T47D (cell line): ENCODE measurements at regions not wholly inside any gene's neighbourhood (a gene's known extent, or its start where the extent isn't known, plus 50 kb on each side); places are given as distances from the start of the nearest gene placed in this dataset.

Experiments used
- DNase-seq, 2 experiments: peaks; one replicate each; pipeline versions ENCODE4 v3.0.0 to v3.0.0-alpha.2; 2011 to 2012; ENCODE audit warnings: low read depth in 1 of 2, low spot score in 1 of 2
- JUND ChIP-seq: IDR thresholded peaks from 2 replicates; pipeline ENCODE4 v1.6.1; 2012; ENCODE audit warnings: low read depth
- in situ Hi-C: cut with HindIII; loops from 2 replicates; pipeline ENCODE4 v1.10.0; 2016; ENCODE audit warnings: low sequenced_read_pairs, low pct_unique_long_range_greater_than_20kb

DNA sequence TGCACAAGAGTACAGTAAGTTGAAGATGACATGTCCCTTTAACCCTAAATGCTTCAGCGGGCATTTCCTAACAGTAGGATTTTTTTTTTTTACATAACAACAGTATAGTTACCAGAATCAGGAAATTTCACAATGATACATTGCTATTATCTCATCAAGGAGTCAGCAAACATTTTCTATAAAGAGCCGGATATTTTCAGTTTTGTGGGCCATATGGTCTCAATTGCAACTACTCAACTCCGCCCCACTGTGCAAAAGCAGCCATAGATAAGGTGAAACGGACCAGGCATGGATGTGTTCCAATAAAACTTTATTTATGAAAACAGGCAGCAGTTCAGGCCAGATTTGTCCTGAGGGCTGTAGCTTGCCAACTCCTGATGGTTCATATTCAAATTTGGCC is 130.6 kb downstream of the SMAD6 start:
- DNase-seq = no peak
- in situ Hi-C loops = no loop called here
- no peak for TF ChIP-seq JUND

DNA sequence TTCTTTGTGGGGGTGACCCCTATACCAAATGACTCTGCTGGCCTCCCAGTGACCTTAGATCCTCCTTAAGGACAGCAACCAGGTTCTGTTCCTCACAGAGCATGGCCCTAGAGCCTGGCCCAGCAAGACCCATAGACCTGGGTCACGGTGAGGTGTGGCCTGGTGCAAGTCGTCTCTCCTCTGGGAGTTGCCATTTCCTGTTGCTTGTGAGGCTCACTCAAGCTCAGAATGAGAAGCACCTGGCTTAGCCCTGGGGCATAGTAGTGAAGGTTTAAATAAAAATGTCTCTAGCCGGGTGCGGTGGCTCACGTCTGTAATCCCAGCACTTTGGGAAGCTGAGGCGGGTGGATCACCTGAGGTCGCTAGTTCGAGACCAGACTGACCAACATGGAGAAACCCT is 131.3 kb downstream of the SMAD6 start:
- no peak for DNase-seq
- in situ Hi-C loops = no loop called here
- TF ChIP-seq JUND = no peak

DNA sequence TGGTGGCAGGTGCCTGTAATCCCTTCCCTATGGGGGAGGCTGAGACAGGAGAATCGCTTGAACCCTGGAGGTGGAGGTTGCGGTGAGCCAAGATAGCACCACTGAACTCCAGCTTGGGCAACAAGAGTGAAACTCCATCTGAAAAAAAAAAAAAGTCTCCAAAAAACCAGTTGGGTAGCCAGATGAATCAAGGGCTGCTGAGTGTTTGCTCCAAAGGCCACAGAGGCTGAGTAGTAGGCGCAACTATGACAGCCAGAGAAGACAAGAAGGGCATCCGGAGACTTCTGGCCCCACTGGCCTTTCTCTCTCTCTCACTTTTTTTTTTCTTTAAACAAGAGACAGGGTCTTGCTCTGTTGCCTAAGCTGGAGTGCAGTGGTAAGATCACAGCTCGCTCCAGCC is 131.8 kb downstream of the SMAD6 start:
- no peak for DNase-seq
- TF ChIP-seq JUND = no peak
- in situ Hi-C loops = no loop called here

DNA sequence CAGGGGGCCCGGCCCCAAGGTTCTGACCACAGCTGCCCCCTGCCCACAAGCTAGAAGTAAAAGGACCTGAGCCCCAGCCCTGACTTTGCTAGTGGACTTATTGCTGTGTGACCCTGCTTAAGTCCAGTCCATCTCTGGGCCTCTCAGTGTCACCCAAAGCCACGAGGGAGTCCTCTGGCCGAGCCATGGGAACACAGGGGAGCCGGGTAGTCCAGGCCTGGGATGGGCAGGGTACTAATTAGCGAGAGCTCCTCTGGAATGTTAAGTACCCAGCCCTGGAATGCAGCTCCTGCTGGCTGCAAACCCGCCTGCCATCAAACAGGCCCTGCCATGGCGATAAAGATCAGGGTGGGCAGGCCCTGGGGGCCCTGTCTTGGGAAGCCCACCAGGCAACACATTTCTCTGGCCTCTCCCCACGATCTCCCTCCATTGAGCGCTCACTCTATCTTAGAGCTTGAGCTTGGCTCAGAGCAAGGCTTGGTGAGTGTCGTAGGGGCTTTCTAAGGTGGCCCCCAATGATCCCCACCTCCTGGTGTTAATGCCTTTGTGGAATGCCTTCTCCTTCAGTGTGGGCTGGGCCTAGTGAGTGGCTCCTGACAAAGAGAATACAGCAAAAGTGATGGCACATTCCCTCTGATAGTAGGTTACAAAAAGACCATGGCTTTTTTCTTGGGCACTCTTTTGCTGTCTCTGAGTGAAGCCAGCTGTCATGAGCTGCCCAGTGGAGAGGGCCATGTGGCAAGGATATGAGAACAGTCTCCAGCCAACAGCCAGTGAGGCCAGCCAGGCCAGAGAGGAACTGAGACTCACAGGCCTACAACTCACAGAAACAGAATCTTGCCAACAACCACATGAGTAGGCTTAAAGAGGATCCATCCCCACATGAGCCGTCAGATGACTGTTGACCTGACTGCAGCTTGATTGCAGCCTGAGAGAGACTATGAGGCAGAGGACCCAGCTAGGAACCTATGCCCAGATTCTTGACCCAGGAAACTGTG is 133.1 kb downstream of the SMAD6 start:
- DNase-seq = peak in 1 of 2 experiments; percentile 34
- no peak for TF ChIP-seq JUND
- in situ Hi-C loops = no loop called here

DNA sequence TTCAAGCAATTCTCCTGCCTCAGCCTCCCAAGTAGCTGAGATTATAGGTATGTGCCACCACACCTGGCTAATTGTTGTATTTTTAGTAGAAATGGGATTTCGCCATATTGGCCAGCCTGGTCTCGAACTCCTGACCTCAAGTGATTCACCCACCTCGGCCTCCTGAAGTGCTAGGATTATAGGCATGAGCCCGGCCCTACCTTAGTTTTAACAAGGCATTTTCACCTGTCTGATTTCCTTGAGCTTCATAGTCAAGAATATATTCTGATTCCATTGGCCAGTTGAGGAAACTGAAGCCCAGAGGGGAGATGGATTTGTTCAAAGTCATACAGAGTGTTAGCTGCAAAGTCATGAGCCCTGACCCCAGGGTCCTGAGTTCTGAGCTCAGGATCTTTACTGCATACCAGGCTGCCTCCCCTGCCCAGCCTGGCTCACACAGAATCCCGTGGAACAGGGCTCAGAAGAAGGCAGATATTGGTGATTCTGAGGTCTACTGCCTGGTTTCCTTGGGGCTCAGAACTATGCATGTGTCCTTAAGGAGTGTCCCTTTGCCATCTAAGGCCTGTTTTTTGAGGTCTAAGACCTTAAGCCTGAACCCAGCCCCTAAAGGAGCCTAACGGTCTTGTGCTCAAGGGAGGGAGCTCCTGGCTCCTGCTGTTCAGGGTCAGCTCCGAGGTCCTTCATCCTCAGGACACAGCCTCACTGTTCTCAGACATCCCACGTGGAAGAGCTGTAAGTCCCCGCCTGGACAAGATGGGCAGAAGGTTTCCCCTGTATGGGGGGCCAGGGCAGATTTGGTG is 134.4 kb downstream of the SMAD6 start:
- no peak for TF ChIP-seq JUND
- DNase-seq = no peak
- in situ Hi-C loops = no loop called here

DNA sequence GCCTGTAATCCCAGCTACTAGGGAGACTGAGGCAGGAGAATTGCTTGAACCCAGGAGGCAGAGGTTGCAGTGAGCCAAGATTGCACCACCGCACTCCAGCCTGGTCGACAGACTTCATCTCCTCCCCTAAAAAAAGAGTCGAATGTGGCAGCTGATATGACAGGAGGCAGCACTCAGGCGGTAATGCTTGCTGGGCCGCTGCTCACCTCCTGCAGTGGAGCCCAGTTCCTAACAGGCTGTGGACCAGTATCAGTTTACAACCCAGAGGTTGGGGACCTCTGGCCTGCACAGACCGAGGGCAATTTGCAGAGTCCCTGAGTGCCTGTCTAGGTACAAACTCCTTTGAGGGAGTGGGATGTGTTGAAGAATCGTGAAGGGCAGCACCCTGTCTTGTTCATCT is 136.2 kb downstream of the SMAD6 start:
- no peak for TF ChIP-seq JUND
- in situ Hi-C loops = no loop called here
- no peak for DNase-seq

DNA sequence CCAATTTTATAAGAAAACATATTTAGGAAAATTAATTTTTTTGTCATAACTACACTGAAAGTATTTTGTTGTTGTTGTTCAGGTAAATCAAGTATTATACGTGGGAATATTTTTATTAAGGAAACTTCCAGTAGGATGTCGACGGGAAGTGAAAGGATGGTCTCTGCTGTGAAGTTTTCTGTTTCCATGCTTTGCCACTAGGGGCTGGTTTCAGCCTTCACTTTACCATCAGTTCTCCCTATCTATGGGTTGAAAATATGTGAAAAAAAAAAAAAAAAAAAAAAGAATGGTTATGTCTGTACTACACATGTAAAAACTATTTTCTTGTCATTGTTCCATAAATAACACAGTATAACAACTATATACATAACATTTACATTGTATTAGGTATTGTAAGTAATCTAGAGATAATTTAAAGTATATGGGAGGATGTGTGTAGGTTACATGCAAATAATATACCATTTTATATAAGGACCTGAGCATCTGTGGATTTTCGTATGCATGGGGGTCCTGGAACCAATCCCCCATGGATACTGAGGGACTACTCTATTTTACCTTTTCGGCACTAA is 136.7 kb downstream of the SMAD6 start:
- in situ Hi-C loops = no loop called here
- DNase-seq = no peak
- no peak for TF ChIP-seq JUND

DNA sequence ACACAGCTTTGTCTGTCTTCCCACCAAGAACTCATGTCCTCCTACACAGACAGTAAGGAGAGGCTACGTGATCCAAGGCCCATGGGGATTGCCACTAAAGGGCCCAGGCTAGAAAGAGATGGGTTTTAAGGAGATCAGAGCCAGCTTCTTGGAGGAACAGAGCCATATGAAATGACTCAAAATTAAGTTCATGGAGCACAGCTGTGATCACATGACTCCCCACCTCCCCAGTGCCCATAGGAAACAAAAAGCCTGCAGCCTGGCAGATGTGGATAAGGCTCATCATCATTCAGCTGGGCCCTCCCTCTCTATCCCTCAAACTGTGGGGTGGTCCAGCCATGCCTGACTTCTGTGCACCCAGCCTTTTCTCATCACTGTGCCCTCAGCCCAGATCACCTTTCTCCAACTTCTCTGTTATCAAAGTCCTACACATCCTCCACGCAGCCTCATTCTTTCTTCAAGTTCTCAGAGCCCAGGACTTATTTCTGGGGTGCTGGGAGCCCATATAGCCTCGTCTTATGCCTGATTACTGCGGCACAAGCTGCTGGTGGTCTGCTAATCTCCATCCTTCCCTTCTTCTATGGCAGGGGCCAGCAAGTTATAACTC is 137.6 kb downstream of the SMAD6 start:
- DNase-seq = no peak
- no peak for TF ChIP-seq JUND
- in situ Hi-C loops = no loop called here

DNA sequence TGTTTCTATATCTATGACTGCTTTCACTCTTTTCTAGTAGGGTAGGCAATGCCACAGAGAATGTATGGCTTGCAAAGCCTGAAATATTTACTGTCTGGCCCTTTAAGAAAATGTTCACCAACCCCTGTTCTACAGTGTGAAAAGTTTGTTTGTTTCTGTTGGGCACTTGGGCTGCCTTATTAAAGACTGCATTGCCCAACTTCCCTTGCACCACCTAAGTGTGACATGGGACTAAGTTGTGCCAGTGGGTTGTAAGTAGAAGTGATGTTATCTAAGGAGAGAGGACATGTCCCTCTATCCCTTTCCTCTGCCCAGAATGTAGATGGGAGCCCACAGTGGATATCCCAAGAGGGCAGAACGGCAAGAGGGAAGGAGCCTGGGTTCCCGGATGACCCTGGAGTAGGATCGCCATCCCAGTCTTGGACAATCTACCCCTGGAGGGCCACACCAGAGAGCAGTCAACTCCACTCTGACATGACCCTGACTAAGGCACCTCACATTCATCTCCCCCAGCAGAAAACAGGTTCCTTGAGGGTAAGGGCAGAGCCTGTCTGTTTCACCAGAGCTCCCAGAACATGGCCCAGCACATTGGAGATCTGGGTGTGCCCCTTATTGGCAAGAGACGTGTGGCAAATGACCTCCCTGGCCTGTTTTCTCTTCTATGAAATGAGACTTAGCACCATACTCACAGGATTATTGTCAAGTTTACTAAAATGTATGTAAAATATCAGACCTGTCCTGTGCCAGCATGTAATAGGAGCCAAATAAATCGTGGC is 138.8 kb downstream of the SMAD6 start:
- in situ Hi-C loops = no loop called here
- TF ChIP-seq JUND = no peak
- DNase-seq = no peak

DNA sequence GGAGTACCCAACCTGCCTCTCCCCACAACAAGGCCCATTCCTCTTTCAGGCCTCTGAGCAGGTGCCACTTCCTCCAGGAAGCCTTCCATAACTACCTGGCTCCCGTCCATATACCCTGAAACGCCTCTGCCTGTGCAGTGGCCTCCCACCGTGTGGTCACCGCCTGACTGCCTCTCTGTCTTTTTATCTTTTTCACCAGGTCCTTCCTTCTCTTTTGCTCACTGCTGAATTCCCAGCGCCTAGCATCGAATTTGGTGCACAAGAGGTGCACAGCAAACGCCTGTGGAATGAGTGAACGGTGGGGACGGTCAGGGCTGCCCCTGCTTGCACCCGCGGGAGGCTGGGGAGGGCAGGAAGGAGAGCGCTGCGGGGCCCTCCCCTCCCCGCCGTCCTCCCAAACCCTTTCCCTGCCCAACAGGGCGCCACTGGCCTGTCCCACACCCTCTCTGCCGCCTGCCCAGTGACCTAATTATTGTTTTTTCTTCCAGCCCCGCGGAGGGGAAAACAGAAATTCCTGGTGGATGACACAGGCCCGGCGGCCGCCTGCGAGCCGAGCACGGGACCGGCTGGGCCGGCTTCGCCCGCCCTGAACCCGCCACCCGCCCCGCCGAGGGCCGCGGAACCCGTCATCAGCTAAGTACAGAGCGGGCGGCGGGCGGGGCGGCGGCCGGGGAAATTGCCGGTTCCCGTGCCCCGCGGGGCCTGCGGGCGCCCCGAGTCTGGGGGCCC is 140.1 kb downstream of the SMAD6 start:
- in situ Hi-C loops = no loop called here
- DNase-seq = peak; percentile 81 to 92

More for the DNA sequence above, 140.1 kb downstream of the SMAD6 start:
- peak; percentile 83 for TF ChIP-seq JUND
